ENCODE measurements at regions not wholly inside any gene's neighbourhood (a gene's known extent, or its start where the extent isn't known, plus 50 kb on each side); places are given as distances from the start of the nearest gene placed in this dataset.

- TF ChIP-seq CTCF (IDR thresholded peaks at IDR 0.05) (no peak), POLR2AphosphoS5 (IDR thresholded peaks at IDR 0.05) (no peak), EP300 (IDR thresholded peaks at IDR 0.05) (no peak)
These were observed 263.4 kb downstream of the OLFM3 start for GRCh38 chr1:101733340-101733739.
